ENCODE measurements at regions not wholly inside any gene's neighbourhood (a gene's known extent, or its start where the extent isn't known, plus 50 kb on each side); places are given as distances from the start of the nearest gene placed in this dataset.
A peak's percentile ranks its signal among the peaks of the same experiment; 100 is the strongest.

- Histone ChIP-seq H3K27me3 (no peaks in the 10 kb centered on the region), H3K9me3 (no peaks in the 10 kb centered on the region), H3K36me3 (no peaks in the 10 kb centered on the region), H3K4me3 (no peak overlapping the region), H3K4me1 (no peaks in the 10 kb centered on the region), H3K27ac (no peak overlapping the region)
- no peak for TF ChIP-seq CTCF (IDR thresholded peaks at IDR 0.05)
- intact Hi-C loops (cut with DNase I), result no loop called here
- DNase-seq (no peak), ATAC-seq (no peak)
Measured at GRCh38 chr2:128686881-128687555, 368.4 kb upstream of the HS6ST1 start.

GRCh38 chr2:128687565-128687964, 368.9 kb upstream of the HS6ST1 start:
- H3K36me3 ChIP-seq, result no peaks in the 10 kb centered on the region
- intact Hi-C loops (cut with DNase I), result no loop called here
- TF ChIP-seq CTCF (IDR thresholded peaks at IDR 0.05), result no peak
- no peak overlapping the region for H3K4me3 ChIP-seq
- no peaks in the 10 kb centered on the region for H3K4me1 ChIP-seq
- no peak for ATAC-seq
- DNase-seq, result no peak
- H3K27me3 ChIP-seq, result no peaks in the 10 kb centered on the region
- no peaks in the 10 kb centered on the region for H3K9me3 ChIP-seq
- H3K27ac ChIP-seq, result no peak overlapping the region

GRCh38 chr2:128689971-128690370, 371.3 kb upstream of the HS6ST1 start:
- TF ChIP-seq CTCF (IDR thresholded peaks at IDR 0.05), result no peak

GRCh38 chr2:128690431-128690830, 371.8 kb upstream of the HS6ST1 start:
- H3K4me3 ChIP-seq, result no peak overlapping the region
- intact Hi-C loops (cut with DNase I), result no loop called here
- no peaks in the 10 kb centered on the region for H3K9me3 ChIP-seq
- ATAC-seq, result peak; percentile 10
- H3K36me3 ChIP-seq, result no peaks in the 10 kb centered on the region
- H3K27ac ChIP-seq, result no peak overlapping the region
- H3K4me1 ChIP-seq, result no peaks in the 10 kb centered on the region
- H3K27me3 ChIP-seq, result no peaks in the 10 kb centered on the region
- TF ChIP-seq CTCF (IDR thresholded peaks at IDR 0.05), result no peak
- DNase-seq, result no peak

More at GRCh38 chr2:128689971-128690370, 371.3 kb upstream of the HS6ST1 start:
- intact Hi-C loops (cut with DNase I), result no loop called here
- Histone ChIP-seq H3K4me1 (no peaks in the 10 kb centered on the region), H3K36me3 (no peaks in the 10 kb centered on the region), H3K4me3 (no peak overlapping the region), H3K27ac (no peak overlapping the region), H3K27me3 (no peaks in the 10 kb centered on the region), H3K9me3 (no peaks in the 10 kb centered on the region)
- DNase-seq, result no peak
- ATAC-seq, result no peak

- H3K27ac ChIP-seq, result no peak overlapping the region
- no peaks in the 10 kb centered on the region for H3K27me3 ChIP-seq
- ATAC-seq (no peak), DNase-seq (no peak)
- H3K4me1 ChIP-seq, result no peaks in the 10 kb centered on the region
- H3K36me3 ChIP-seq, result no peaks in the 10 kb centered on the region
- intact Hi-C loops (cut with DNase I), result no loop called here
- TF ChIP-seq CTCF (IDR thresholded peaks at IDR 0.05), result no peak
- H3K9me3 ChIP-seq, result no peaks in the 10 kb centered on the region
- no peak overlapping the region for H3K4me3 ChIP-seq
Measured at GRCh38 chr2:128690869-128691268, 372.2 kb upstream of the HS6ST1 start.

GRCh38 chr2:128691526-128691925, 372.9 kb upstream of the HS6ST1 start:
- Histone ChIP-seq H3K27ac (no peak overlapping the region), H3K36me3 (no peaks in the 10 kb centered on the region), H3K4me3 (no peak overlapping the region), H3K27me3 (no peaks in the 10 kb centered on the region), H3K4me1 (no peaks in the 10 kb centered on the region), H3K9me3 (no peaks in the 10 kb centered on the region)
- DNase-seq, result no peak
- intact Hi-C loops (cut with DNase I), result no loop called here
- no peak for TF ChIP-seq CTCF (IDR thresholded peaks at IDR 0.05)
- ATAC-seq, result no peak
